Suprapubic skin (tissue), 4 donors: ENCODE measurements at regions not wholly inside any gene's neighbourhood (a gene's known extent, or its start where the extent isn't known, plus 50 kb on each side); places are given as distances from the start of the nearest gene placed in this dataset.

Experiments used
- CTCF ChIP-seq, 2 donors: fragments of 200-600 bp in 1 of 2; fragments of 450-650 bp in 1 of 2; sonication (generic) in 1 of 2; IDR thresholded peaks; one replicate each; pipeline ENCODE4 v1.5.1; 2016 to 2019; ENCODE audit warnings: antibody characterized with exemption in 2 of 2, mild to moderate bottlenecking in 1 of 2, moderate library complexity in 1 of 2
- EP300 ChIP-seq: sonication (generic); formaldehyde crosslinking; IDR thresholded peaks from one replicate; pipeline ENCODE4 v1.6.1; 2017; ENCODE audit warnings: antibody characterized with exemption
- POLR2A ChIP-seq, 2 donors: fragments of 450-650 bp; IDR thresholded peaks; one replicate each; pipeline ENCODE4 v1.6.1; 2017; ENCODE audit warnings: antibody characterized with exemption in 2 of 2, mild to moderate bottlenecking in 2 of 2, moderate library complexity in 2 of 2
- POLR2AphosphoS5 ChIP-seq, 3 donors: sonication (generic); formaldehyde crosslinking; IDR thresholded peaks; one replicate each; pipeline ENCODE4 v1.6.1; 2017; ENCODE audit warnings: antibody characterized with exemption in 3 of 3

- TF ChIP-seq CTCF (IDR thresholded peaks at IDR 0.05) = no peak
- no peak for TF ChIP-seq POLR2AphosphoS5 (IDR thresholded peaks at IDR 0.05)
- no peak for TF ChIP-seq POLR2A (IDR thresholded peaks at IDR 0.05)
- no peak for TF ChIP-seq EP300
Observed at GRCh38 chr15:62848632-62849050, 193.9 kb upstream of the TPM1 start.
